GM04503 (cell line): ENCODE measurements at regions not wholly inside any gene's neighbourhood (a gene's known extent, or its start where the extent isn't known, plus 50 kb on each side); places are given as distances from the start of the nearest gene placed in this dataset.

Source experiments
- DNase-seq: peaks from one replicate; pipeline ENCODE4 v3.0.0-alpha.2; 2012; ENCODE audit warnings: low read depth

DNA sequence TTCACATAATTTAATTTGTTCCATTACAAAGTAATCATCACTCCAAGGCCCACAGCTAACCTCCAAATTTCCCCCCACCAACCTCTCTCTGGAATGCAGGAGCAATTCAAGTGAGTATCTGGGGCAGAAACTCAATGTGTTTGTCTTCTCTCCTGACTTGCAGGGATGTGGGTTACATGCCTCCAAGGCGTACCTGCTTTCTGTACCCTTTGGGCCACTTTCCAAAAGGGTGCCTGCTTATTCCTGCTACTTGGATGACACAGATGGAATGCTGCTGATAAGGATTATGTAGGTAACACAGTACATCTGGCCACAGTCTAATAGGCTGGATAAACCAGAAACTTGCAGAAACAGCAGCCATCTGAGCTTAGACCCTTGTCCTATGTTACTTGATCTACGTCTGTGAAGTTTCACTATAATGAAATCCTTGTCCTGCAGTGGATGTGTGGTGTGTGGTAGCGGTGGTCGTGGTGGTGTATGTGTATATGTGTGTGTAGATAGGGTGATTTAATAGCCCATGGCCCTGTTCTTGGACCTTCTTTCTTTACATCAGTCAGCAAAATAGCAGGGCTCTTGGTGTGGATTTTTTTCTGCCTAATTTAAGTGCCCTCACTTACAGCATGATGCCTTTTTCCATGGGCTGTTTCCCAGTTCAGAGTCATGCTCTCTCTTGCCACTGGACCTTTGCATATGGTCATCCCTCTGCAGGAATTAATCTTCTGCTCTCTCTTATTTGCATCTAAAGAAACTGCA, 175.9 kb downstream of the ZDHHC21 start:
- no peak for DNase-seq

GRCh38 chr9:14516656-14517055, 176.6 kb downstream of the ZDHHC21 start:
- no peak for DNase-seq

- no peak for DNase-seq
These were observed 177.5 kb downstream of the ZDHHC21 start for GRCh38 chr9:14515571-14516198.

GRCh38 chr9:14515049-14515448, 178.2 kb downstream of the ZDHHC21 start:
- no peak for DNase-seq

GRCh38 chr9:14512942-14513341, 180.3 kb downstream of the ZDHHC21 start:
- DNase-seq, result no peak

DNA sequence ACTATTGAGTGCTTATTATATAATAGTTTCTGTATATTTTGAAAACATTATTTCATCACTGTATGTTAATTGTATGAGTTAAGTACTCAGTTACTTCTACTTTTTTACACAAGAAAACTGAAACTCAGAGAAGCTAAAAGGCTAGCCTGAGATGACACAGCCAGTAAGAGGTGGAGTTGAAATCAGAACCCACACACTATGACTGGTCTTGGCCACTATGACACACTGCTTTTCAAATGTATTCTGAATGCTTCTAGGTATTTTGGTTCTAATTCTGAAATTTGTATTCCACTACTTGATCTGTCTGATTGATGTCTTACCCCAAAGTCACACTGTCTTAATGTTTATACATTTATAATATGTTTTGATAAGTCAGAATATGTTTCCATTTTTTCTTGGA, 181.8 kb downstream of the ZDHHC21 start:
- no peak for DNase-seq

- DNase-seq, result no peak
These were observed 184.3 kb downstream of the ZDHHC21 start for GRCh38 chr9:14508884-14509283.

DNA sequence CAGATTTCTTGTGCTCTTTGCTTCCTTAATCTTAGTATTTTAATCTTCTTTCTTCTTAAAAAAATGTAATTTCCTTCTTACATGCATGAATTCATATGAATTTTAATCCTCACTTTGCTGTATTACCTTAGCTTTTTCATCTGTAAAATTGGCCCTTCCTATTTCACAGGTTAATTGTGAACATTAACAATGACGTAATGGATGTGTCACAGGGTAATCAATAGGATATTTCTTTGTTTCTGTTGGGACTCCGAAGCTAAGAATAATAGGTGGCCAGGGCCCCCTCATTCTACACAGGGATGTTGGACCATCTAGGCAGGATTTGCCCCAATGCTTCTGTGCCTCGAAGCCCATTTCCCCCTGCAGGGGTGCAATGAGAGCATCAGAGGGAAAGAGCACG, 187.4 kb upstream of the NFIB start:
- no peak for DNase-seq

DNA sequence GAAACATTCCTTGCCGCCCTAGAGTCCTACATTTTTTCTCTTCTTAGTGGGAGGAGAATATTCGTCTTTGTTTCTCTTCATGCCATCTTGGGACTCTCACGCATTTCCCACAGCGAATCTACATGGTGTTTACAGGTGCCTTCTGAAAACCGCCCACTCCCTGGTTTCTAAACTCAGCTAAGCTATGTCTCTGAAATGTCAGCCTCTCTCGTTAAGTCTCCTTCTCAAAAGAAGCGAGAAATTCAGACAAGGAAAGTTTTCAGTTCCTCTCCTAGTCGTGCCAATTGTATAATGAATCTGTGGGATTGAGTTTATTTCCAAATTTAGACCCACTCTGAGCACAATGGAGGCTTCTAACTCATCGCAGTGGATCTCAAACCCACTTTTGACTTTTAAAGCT, 186.8 kb upstream of the NFIB start:
- DNase-seq, result no peak

- DNase-seq, result no peak
These were observed 186.0 kb upstream of the NFIB start for GRCh38 chr9:14499976-14500375.

GRCh38 chr9:14498824-14499223, 184.9 kb upstream of the NFIB start:
- no peak for DNase-seq

DNA sequence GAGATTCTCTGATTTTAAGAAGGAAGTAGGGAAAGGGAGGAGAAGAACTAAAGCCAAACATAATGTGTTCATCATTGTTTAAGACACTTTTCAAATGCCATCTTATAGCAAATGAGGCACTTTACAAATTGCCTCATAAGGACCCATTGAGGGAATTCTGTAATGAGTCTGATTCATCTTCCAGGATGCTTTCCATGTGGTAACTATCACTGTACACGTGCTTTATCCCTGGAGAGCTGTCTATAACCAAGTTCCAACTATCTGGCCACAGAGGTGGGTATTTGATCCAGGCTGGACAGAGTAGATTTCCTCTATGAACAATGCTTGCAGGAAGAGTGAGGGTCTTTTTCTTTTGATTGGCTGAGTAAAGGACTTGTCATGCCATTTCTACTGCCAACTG, 183.5 kb upstream of the NFIB start:
- DNase-seq, result no peak

- DNase-seq, result no peak
These were observed 174.7 kb upstream of the NFIB start for GRCh38 chr9:14488421-14489190.

DNA sequence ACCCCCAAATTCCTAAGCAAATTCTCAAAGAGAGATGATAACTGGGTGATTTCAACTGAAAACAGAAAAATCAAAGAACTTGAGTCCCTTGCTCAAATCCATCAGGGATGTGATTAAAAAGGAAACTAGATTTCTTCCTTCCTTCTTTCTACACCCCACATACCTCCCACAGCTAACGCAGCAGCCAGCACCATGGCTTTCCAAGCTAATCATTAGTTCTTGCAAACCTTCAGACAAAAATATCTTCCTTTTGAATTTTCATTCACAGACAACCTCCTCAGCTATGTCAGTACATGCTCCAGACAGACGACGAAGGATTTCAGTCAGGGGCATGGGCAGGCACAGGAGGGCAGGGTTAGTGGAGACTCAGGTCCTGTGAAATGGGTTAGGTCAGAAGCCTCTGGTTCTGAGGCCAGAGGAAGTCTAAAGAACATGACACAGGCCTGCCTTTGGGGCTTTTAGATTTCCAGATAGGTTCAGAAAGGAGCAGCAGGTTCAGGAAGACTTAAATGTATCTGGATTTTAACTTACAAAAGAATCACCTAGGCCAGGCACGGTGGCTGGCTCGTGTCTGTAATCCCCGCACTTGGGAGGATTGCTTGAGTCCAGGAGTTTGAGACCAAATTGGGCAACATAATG, 173.7 kb upstream of the NFIB start:
- no peak for DNase-seq

- DNase-seq, result no peak
These were observed 171.4 kb upstream of the NFIB start for GRCh38 chr9:14485366-14485765.

GRCh38 chr9:14482856-14483255, 168.9 kb upstream of the NFIB start:
- no peak for DNase-seq

DNA sequence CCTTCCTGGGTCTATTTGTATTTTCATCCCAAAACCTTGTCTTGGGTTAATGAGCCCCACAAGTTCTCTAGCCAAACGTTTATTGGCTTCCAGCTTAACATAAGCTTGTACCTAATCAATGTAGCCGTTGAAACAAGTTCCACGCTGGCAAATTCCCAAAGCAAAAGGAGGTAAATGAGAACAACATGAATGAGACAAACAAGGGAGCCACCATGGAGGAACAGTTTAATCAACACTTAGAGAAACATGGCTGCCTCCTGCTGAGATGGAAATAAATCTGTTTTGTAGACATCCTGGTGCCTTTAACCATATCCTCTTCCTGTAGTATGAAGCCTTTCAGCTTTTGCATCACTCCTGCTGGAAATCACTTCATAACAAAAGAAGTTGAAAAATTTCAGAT, 166.6 kb upstream of the NFIB start:
- DNase-seq, result no peak

DNA sequence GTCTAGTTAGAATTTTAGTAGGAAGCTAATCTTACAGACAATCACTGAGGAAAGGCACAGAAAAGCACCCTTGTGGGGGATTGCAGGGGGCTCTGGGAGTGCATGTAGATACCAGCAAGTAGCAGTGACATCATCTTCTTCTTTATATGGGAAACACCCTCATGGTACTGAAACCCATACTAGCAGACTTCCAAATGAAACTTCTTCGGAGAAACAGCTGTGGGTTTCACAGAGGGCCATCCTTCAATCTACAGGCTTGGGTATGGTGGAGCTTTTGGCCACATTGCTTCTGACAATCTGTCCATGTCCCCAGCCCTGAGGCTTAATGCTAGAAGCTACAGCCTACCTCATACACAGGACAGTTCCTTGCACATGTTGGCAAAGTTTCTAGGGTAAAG, 165.2 kb upstream of the NFIB start:
- no peak for DNase-seq

DNA sequence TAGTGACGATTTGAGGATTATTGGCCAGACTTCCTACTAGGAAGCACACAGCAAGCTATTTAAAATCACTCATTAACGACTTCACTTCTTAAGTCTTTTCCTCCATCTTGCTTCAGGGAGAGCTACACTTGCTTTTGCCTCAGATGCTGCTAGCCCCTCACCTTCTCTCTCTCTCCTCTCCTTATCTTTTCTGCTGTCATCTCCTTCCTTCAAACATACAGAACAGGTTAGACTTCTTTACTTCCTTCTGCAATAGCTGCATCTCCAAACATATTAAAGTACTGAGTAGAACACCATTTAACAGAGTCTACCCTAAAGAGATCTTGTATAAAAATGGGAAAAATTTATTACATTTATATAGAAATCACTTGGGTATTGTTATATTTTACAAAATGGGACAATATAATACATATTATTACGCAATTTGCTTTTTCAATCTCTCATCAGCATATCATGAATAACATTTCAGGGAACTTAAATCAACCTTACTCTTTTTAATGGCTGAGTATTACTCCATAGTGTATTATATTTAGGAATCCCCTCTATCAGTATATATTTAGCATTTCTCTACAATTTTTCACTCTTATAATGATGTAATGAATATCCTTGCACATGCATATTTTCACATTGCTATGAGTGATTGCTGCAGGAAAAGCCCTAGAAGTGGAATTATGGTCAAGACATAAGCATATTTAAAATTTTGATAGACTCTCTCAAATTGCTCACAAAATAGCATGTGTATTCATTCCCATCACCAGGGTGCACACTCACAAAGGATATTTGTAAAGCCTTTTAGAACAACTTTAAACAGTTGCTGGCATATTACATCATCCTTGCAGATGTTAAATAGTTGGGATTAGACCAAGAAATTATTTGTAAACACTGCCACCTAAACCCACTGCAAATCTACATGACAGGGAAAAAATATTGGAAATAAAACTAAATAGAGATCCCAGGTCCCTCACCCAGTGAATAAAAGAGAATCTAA, 164.5 kb upstream of the NFIB start:
- DNase-seq, result no peak

DNA sequence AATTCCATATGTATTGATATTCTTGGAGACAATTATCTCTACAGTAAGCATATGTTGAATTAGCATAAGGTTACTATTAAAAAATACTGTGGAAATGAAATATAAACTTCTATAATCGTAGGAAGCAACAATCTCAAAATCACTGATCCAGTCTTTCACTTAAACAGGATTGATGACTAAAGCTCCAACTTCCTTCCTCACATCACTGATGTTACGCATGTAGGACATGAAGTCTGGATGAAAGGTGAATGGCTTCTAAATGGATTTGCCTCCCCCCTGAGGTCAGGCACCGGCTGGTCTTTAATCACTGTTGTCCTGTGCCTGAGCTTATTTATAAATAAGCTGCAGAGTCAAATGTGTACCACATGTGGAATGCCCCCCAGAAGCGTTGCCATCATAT, 157.1 kb upstream of the NFIB start:
- DNase-seq, result no peak

- DNase-seq, result no peak
These were observed 153.9 kb upstream of the NFIB start for GRCh38 chr9:14467675-14468374.
